Glutamatergic neuron (in vitro differentiated cells): ENCODE measurements at regions not wholly inside any gene's neighbourhood (a gene's known extent, or its start where the extent isn't known, plus 50 kb on each side); places are given as distances from the start of the nearest gene placed in this dataset.
"Not testable (repeated sequence)": the region's sequence is repeated elsewhere in the genome, so short reads cannot be mapped to it uniquely, and the experiment has no call there.

Experiments
- DNase-seq: peaks from one replicate; pipeline ENCODE4 v3.0.0; 2022
- H3K27ac Mint-ChIP-seq: one replicate; pipeline ENCODE4 v1.8.0; 2020; ENCODE audit warnings: mild to moderate bottlenecking, mixed read lengths, inconsistent platforms; ENCODE audit not compliant: unreplicated experiment
- H3K27me3 Mint-ChIP-seq: one replicate; pipeline ENCODE4 v1.8.0; 2020; ENCODE audit warnings: mild to moderate bottlenecking, moderate library complexity, mixed read lengths, inconsistent platforms; ENCODE audit not compliant: unreplicated experiment
- H3K36me3 Mint-ChIP-seq: one replicate; pipeline ENCODE4 v1.8.0; 2020; ENCODE audit warnings: mild to moderate bottlenecking, mixed read lengths, inconsistent platforms; ENCODE audit not compliant: unreplicated experiment
- H3K4me1 Mint-ChIP-seq: one replicate; pipeline ENCODE4 v1.8.0; 2020; ENCODE audit warnings: mild to moderate bottlenecking, low read depth, mixed read lengths, inconsistent platforms; ENCODE audit not compliant: unreplicated experiment
- H3K4me3 Mint-ChIP-seq: one replicate; pipeline ENCODE4 v1.8.0; 2020; ENCODE audit warnings: mild to moderate bottlenecking, mixed read lengths, inconsistent platforms; ENCODE audit not compliant: unreplicated experiment
- H3K9me3 Mint-ChIP-seq: one replicate; pipeline ENCODE4 v1.8.0; 2020; ENCODE audit warnings: mild to moderate bottlenecking, moderate library complexity, mixed read lengths, inconsistent platforms; ENCODE audit not compliant: unreplicated experiment
- CTCF ChIP-seq: fragments of 200-600 bp; sonication (generic); IDR thresholded peaks from one replicate; pipeline ENCODE4 v1.5.0; 2021; ENCODE audit not compliant: partially characterized antibody, unreplicated experiment

DNA sequence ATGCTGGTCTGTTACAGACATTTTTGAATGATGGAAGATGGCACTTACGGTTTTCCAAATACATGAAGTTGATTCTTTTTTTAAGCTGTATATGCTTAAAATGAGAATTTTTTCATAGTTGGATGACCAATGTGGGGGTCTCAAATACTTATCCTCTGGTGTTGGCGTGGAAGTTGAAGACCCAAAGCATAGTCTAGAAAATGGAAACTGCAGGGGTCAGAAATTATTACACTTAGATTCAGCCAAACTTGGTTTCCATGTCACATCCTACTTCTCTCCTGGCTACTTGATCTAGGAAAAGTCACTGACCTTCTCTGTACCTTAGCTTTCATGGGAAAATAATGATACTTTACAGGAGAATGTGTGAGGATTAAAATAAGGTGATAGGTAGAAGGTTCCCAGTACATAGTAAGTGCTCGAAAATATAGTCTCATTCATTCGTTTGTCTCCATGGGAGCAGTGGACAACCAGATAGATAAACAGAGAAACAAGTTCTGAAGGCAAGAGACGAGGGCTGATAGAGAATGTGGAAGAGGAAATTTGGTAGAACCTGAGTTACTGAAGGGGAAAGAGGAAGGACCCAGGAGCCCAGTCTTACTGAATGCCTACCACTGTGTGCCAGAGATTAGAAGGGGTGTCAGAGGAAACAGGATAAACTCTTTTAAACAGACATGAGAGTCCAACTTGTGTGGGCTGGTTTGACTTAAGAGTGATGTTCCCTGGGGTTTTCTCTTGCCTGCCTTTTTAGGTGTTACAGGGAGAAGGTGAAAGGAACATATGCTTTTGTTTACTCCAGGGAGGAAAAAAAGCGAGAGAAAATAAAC lies 560.3 kb upstream of the KLF4 start:
- no peak for DNase-seq
- Mint-ChIP-seq H3K9me3 (peaks cover 4% of the 10 kb centered on the region), H3K4me1 (peaks cover 21% of the 10 kb centered on the region), H3K4me3 (no peak overlapping the region), H3K36me3 (peaks cover 5% of the 10 kb centered on the region), H3K27me3 (peaks cover 3% of the 10 kb centered on the region), H3K27ac (no peak overlapping the region)
- TF ChIP-seq CTCF = no peak

- H3K36me3 Mint-ChIP-seq = peaks cover 5% of the 10 kb centered on the region
- no peaks in the 10 kb centered on the region for H3K9me3 Mint-ChIP-seq
- H3K4me3 Mint-ChIP-seq = no peak overlapping the region
- DNase-seq = no peak
- no peaks in the 10 kb centered on the region for H3K27me3 Mint-ChIP-seq
- H3K27ac Mint-ChIP-seq = no peak overlapping the region
- TF ChIP-seq CTCF = no peak
- H3K4me1 Mint-ChIP-seq = peaks cover 15% of the 10 kb centered on the region
Measured at GRCh38 chr9:108049026-108049607, 559.5 kb upstream of the KLF4 start.

DNA sequence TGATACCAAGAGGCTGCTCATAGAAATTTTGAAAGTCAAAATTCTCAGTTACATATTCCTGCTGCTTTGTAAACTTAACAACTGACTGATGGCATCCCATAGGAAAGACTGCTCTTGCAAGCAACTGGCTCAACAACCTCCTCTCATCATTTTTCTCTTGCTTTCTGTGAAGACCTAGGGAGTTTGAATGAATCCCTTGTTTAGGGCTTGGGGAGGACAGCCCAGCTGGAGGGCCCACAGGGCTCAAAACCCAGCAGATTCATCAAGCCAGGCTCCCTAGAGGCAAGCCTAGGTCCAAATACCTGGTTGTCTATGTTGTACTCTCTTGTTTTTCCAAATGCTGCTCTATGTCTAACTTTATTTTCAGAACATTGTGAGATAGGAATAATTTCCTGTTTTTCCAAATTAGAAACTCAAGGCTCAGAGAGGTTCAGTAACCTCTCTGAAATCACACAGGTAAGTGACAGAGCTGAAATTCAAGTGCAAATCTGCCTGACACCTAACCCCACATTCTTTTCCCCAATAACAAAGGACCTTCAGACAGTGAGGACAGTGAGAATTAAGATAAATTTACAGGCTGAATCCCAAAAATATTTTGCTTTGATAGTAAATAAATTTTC lies 558.9 kb upstream of the KLF4 start:
- H3K36me3 Mint-ChIP-seq = peaks cover 9% of the 10 kb centered on the region

DNA sequence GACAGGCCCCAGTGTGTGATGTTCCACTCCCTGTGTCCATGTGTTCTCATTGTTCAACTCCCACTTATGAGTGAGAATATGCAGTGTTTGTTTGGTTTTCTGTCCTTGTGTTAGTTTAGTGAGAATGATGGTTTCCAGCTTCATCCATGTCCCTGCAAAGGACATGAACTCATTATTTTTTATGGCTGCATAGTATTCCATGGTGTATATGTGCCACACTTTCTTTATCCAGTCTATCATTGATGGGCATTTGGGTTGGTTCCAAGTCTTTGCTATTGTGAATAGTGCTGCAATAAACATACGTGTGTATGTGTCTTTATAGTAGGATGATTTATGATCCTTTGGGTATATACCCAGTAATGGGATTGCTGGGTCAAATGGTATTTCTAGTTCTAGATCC lies 558.2 kb upstream of the KLF4 start:
- not testable (repeated sequence) for DNase-seq, H3K9me3 Mint-ChIP-seq

More for the DNA sequence above, 558.9 kb upstream of the KLF4 start:
- TF ChIP-seq CTCF = no peak
- DNase-seq = no peak
- no peaks in the 10 kb centered on the region for H3K9me3 Mint-ChIP-seq
- peaks cover 9% of the 10 kb centered on the region for H3K4me1 Mint-ChIP-seq
- no peak overlapping the region for H3K4me3 Mint-ChIP-seq
- no peak overlapping the region for H3K27ac Mint-ChIP-seq
- H3K27me3 Mint-ChIP-seq = no peaks in the 10 kb centered on the region

GRCh38 chr9:108047264-108047663 lies 557.7 kb upstream of the KLF4 start:
- DNase-seq = no peak
- Mint-ChIP-seq H3K9me3 (no peaks in the 10 kb centered on the region), H3K27me3 (no peaks in the 10 kb centered on the region), H3K4me1 (no peaks in the 10 kb centered on the region), H3K36me3 (peaks cover 10% of the 10 kb centered on the region), H3K4me3 (no peak overlapping the region), H3K27ac (no peak overlapping the region)
- no peak for TF ChIP-seq CTCF

More for the DNA sequence above, 558.2 kb upstream of the KLF4 start:
- not testable (repeated sequence) for H3K27me3 Mint-ChIP-seq, H3K27ac Mint-ChIP-seq, H3K4me3 Mint-ChIP-seq, H3K4me1 Mint-ChIP-seq
- peaks cover 10% of the 10 kb centered on the region for H3K36me3 Mint-ChIP-seq
